ENCODE measurements at regions not wholly inside any gene's neighbourhood (a gene's known extent, or its start where the extent isn't known, plus 50 kb on each side); places are given as distances from the start of the nearest gene placed in this dataset.
A peak's percentile ranks its signal among the peaks of the same experiment; 100 is the strongest.

DNA sequence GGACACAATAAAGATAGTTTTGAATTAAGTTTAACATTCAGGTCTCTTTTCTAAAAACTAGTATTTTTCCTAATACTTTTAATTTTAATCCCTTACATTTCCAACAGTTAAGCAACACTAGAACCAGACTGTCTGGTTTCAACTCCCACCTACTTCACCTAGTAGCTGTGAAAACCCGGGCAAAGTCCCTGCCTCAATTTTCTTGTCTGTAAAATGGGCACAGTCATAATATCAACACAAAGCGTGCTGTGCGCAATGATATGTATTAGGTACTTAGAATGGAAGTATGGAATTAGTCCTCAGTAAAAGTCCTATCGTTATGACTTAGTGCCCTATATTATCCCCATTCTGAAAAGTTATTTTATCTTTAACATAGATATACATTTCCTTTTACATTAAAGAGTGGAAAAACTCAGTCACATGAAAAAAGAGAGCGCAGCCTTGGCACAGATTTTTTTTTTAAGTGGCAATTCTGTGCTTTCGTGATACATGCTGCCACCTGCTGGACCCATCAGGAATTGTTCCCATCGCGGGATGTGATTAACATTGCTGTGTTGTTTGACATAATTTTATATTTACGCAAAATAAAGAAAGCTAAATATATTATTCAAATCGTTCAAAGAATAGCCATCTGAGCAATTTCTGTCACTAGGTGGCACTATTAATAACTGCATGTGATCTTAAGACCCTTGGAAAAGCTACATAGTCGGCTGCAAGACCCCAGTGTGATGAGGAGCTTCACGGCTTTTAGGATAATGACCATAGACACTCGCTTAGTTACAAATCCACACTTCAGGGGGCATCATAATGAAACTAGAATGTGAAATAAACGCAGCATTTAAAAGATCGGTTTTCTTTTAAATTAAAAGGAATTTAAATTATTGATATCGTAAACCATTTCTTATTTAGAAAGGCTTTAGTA is 59.9 kb downstream of the LIG4 start:
- H3K18ac ChIP-seq (ENCODE audit: insufficient read length, low read depth, low read length) = no peak overlapping the region
- H4K91ac ChIP-seq (ENCODE audit: insufficient read length, low read depth, low read length) = no peak overlapping the region
- no peak overlapping the region for H2BK120ac ChIP-seq (ENCODE audit: low read depth, low read length, poor library complexity, severe bottlenecking)
- no peak overlapping the region for H2BK15ac ChIP-seq (ENCODE audit: low read depth, low read length)
- no peak overlapping the region for H4K5ac ChIP-seq (ENCODE audit: insufficient read length, low read depth, low read length)
- TF ChIP-seq, protein P1, sequence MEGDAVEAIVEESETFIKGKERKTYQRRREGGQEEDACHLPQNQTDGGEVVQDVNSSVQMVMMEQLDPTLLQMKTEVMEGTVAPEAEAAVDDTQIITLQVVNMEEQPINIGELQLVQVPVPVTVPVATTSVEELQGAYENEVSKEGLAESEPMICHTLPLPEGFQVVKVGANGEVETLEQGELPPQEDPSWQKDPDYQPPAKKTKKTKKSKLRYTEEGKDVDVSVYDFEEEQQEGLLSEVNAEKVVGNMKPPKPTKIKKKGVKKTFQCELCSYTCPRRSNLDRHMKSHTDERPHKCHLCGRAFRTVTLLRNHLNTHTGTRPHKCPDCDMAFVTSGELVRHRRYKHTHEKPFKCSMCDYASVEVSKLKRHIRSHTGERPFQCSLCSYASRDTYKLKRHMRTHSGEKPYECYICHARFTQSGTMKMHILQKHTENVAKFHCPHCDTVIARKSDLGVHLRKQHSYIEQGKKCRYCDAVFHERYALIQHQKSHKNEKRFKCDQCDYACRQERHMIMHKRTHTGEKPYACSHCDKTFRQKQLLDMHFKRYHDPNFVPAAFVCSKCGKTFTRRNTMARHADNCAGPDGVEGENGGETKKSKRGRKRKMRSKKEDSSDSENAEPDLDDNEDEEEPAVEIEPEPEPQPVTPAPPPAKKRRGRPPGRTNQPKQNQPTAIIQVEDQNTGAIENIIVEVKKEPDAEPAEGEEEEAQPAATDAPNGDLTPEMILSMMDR (conservative IDR thresholded peaks at IDR 0.05) = peak; percentile 92
- H3K27ac ChIP-seq (ENCODE audit: insufficient read length, low read depth, low read length) = no peak overlapping the region
- H3K56ac ChIP-seq (ENCODE audit: insufficient read length, low read depth, low read length) = no peak overlapping the region
- H2BK5ac ChIP-seq (ENCODE audit: insufficient read length, low read length) = no peak overlapping the region
- no peak overlapping the region for H2BK20ac ChIP-seq (ENCODE audit: low read depth, low read length, poor library complexity, severe bottlenecking)
- no peaks in the 10 kb centered on the region for H4K20me1 ChIP-seq (ENCODE audit: control insufficient read depth, insufficient read depth, insufficient read length)
- H3K9ac ChIP-seq (ENCODE audit: extremely low read depth, insufficient read length, low read length) = no peak overlapping the region
- Mint-ChIP-seq H3K27ac (no peak overlapping the region), H3K9me3 (peaks cover 0 to 18% of the 10 kb centered on the region in 2 experiments; a peak in 3 of 5 replicates), H3K36me3 (ENCODE audit: insufficient read depth in 1 of 3, low read depth in 3 of 3) (peaks cover 0 to 2% (median 0%) of the 10 kb centered on the region in 3 experiments; a peak in 2 of 7 replicates), H3K4me1 (peaks cover 9 to 12% of the 10 kb centered on the region in 2 experiments), H3K27me3 (ENCODE audit: low read depth) (no peaks in the 10 kb centered on the region; the same call in 1 of the 2 replicates), H3K4me3 (no peak overlapping the region)
- no peaks in the 10 kb centered on the region for H3K4me1 ChIP-seq (ENCODE audit: insufficient read depth, low read length)
- WGBS (ENCODE audit: extremely low coverage, insufficient read length, low lambda C conversion rate) = no CpG with 5 or more reads among the region's 16 CpGs
- no peak overlapping the region for H2AK5ac ChIP-seq (ENCODE audit: insufficient read length, low read length)
- H4K8ac ChIP-seq (replicated peaks; ENCODE audit: insufficient read length, low read depth, low read length) = no peak overlapping the region
- no peak overlapping the region for H3T11ph ChIP-seq (ENCODE audit: low read length)
- H3K14ac ChIP-seq (ENCODE audit: insufficient read depth, low read length) = no peak overlapping the region
- H3K9me3 ChIP-seq (ENCODE audit: control insufficient read depth, low read depth, low read length) = peaks cover 6% of the 10 kb centered on the region
- DNase-seq = peak; percentile 33
- no peak overlapping the region for H2BK12ac ChIP-seq (ENCODE audit: insufficient read length, low read depth, low read length)
- H3K27me3 ChIP-seq (ENCODE audit: insufficient read depth, low read length) = no peaks in the 10 kb centered on the region; the same call in 1 of the 2 replicates
- H3K4me2 ChIP-seq (ENCODE audit: insufficient read depth, insufficient read length, low read length) = no peak overlapping the region
- no peaks in the 10 kb centered on the region for H3K79me1 ChIP-seq (ENCODE audit: insufficient read depth, low read depth, low read length, poor library complexity, severe bottlenecking)
- H3K23me2 ChIP-seq (ENCODE audit: insufficient read length, low read depth, low read length, poor library complexity, severe bottlenecking) = no peaks in the 10 kb centered on the region
- no peaks in the 10 kb centered on the region for H3K79me2 ChIP-seq (ENCODE audit: insufficient read depth, low read length)
- no peak overlapping the region for H3K23ac ChIP-seq (ENCODE audit: insufficient read length, low read depth, low read length)
- no peak overlapping the region for H3K4ac ChIP-seq (ENCODE audit: low read depth, low read length)
- H2AFZ ChIP-seq (ENCODE audit: low read length) = no peak overlapping the region

Measured in H9 (cell line).